GM18526 (cell line): ENCODE measurements at regions not wholly inside any gene's neighbourhood (a gene's known extent, or its start where the extent isn't known, plus 50 kb on each side); places are given as distances from the start of the nearest gene placed in this dataset.

Experiments
- POLR2A ChIP-seq: IDR thresholded peaks from 3 replicates; pipeline ENCODE4 v1.6.1; 2011; ENCODE audit not compliant: insufficient read length; ENCODE audit errors: extremely low read depth

GRCh38 chr15:62799037-62799436 is 243.5 kb upstream of the TPM1 start:
- TF ChIP-seq POLR2A = no peak

- no peak for TF ChIP-seq POLR2A
Observed at GRCh38 chr15:62799919-62800318, 242.6 kb upstream of the TPM1 start.

DNA sequence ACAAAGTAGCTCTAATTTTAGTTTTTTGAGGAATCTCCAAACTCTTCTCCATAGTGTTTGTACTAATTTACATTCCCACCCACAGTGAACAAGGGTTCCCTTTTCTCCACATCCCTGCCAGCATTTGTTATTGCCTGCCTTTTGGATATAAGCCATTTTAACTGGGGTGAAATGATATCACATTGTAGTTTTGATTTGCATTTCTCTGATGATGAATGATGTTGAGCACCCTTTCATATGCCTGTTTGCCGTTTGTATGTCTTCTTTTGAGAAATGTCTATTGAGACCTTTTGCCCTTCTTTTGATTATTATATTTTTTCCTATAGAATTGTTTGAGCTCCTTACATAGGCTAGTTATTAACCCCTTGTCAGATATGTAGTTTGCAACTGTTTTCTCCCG is 239.9 kb upstream of the TPM1 start:
- no peak for TF ChIP-seq POLR2A

GRCh38 chr15:62803856-62804400 is 238.6 kb upstream of the TPM1 start:
- no peak for TF ChIP-seq POLR2A

DNA sequence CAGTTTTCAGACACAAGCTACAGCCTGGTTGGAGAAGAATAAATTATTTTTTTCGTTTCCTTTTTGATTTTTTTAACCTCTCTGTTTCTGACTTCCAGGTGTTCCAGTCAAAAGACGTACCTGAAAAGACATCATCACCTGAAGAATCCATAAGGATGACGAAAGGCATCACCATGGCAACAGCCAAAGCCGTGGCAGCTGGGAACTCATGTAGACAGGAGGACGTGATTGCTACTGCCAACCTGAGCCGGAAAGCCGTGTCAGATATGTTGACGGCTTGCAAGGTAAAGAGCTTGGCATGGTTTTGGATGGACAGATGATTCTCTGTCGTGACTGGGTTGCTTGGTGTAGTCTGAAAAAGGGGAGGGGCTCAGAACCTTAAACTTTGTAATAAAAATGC is 237.0 kb upstream of the TPM1 start:
- no peak for TF ChIP-seq POLR2A

DNA sequence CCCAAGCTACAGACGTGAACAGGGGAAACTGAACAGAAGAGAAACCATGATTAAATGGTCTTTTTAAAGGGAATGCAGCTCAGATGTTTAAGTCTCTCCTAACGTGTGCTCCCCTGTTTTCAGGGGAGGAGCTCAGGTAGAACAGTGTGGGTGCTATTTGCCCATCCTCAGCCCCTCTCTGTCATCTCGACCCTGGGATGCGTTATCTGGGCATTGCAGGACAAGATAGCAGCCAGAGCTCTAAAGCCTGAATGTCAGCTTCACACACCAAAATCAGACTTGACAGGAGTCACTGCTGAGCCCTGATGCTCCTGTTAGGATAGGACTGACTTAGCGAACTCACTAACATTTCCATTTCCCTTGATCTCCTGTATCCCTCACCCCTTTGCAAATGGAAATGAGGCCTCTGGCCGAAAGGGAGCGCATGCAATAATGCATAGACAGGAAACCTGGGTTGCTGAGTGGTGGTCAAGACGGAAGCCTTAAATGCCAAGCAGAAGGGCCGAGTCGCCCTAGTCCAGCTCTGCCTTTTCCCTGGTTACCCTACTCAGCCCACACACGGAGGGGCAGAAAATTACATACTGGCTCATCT is 234.9 kb upstream of the TPM1 start:
- TF ChIP-seq POLR2A = no peak

DNA sequence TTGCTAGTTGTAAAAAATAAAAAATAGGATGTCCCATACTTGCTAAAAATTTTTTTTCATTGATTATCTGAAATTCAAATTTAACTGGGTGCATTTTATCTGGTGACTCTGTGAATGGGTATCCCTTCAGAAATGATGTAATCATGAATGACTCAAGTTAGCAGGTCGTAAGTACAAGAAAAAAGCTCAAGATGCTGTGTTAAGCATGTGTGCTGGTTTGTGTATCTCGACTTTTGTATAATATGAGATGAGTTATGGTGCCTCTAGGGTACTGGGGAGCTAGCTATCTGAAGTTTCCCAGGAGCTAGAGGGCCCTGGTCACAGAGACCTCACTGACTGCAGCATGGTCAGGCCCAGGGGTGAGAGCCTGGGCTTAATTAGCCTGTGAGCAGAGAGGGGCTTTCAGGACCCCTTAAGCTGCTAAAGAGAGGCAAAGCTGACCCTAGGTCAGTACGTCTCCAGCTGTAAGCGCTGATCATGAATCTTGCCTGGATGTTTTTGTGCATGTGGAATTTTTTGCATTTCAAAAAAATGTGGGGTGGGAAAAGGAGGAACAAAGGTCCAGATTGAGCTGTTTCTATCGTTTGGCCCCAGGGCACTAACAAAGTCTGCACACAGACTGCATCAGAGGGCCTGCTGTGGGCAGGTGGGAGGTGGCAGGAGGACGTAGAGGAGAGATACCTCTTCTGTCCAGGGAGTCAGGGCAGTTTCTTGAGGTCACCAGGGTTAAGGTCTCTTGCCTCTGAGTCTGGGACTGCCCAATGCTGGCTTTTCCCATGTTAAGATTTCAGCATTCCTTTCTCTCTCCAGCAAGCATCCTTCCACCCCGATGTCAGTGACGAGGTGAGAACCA is 233.2 kb upstream of the TPM1 start:
- TF ChIP-seq POLR2A = no peak

- no peak for TF ChIP-seq POLR2A
Observed at GRCh38 chr15:62809968-62810260, 232.6 kb upstream of the TPM1 start.

- TF ChIP-seq POLR2A = no peak
Observed at GRCh38 chr15:62812515-62812835, 230.1 kb upstream of the TPM1 start.

- TF ChIP-seq POLR2A = no peak
Observed at GRCh38 chr15:62816342-62817069, 226.0 kb upstream of the TPM1 start.

- TF ChIP-seq POLR2A = no peak
Observed at GRCh38 chr15:62818691-62819090, 223.9 kb upstream of the TPM1 start.

- TF ChIP-seq POLR2A = no peak
Observed at GRCh38 chr15:62821384-62822131, 221.0 kb upstream of the TPM1 start.

DNA sequence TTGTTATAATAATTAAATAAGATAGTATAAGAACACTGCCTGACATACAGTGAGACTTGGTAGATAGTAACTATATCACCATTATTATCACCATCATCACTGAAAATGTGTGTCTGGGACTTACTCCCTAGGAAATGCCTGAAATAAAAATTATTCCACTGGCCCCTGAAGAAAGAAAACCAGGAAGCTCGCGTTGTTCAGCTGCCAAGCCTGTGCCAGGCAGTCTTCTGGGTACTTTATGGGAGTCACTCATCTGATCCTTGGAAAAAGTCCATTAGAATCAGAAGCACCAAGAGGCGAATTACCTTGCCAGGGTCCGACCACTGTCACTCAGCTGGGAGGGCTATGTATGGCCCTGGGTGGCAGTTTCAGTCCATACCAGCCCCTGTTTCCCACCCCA is 220.3 kb upstream of the TPM1 start:
- no peak for TF ChIP-seq POLR2A

GRCh38 chr15:62823561-62823960 is 219.0 kb upstream of the TPM1 start:
- no peak for TF ChIP-seq POLR2A
